Activated CD8-positive, alpha-beta memory T cell treated with anti-CD3 and anti-CD28 coated beads, Interleukin-2, amount 50 U/mL, for 1 hour (primary cell): ENCODE measurements at regions not wholly inside any gene's neighbourhood (a gene's known extent, or its start where the extent isn't known, plus 50 kb on each side); places are given as distances from the start of the nearest gene placed in this dataset.
"Not testable (repeated sequence)": the region's sequence is repeated elsewhere in the genome, so short reads cannot be mapped to it uniquely, and the experiment has no call there.

ENCODE experiments used
- DNase-seq: peaks from one replicate; pipeline ENCODE4 v3.0.0-alpha.2; 2020; ENCODE audit errors: extremely low read depth

DNA sequence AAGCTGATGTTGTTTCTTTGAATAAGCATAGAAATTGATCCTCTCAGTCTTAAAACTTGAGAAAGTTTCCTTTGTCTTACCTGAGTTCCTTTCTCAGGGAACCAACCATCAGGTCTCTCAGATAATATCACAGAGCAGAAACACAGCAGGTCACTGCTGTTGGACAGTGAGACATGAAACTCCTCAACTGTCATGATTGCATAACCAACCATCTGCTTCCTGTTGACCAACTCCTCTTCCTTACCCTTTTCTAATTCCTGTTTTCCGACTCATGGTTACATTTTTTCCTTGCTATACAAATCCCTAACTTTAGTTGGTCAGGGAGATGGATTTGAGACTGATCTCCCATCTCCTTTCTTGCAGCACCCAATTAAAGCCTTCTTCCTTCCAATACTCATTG is 845.3 kb downstream of the FAM181B start:
- no peak for DNase-seq

DNA sequence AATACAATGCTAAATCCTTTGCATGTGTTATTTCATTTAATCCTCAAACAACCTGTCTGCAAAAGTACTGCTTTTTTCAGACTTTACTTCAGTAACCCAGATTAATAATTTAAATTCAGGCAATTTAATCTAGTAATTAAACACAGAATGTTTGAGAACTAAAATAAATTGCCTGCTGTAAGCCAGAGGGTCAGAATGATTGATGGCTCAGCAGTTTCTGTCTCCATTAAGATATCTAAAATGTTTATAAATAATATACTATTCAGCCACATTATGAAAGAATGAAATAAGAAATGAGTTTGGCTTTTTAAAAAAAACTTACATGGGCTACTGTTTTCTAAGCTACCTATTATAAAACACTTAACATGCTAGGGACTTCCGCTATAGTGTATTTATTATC is 846.0 kb downstream of the FAM181B start:
- DNase-seq = no peak

DNA sequence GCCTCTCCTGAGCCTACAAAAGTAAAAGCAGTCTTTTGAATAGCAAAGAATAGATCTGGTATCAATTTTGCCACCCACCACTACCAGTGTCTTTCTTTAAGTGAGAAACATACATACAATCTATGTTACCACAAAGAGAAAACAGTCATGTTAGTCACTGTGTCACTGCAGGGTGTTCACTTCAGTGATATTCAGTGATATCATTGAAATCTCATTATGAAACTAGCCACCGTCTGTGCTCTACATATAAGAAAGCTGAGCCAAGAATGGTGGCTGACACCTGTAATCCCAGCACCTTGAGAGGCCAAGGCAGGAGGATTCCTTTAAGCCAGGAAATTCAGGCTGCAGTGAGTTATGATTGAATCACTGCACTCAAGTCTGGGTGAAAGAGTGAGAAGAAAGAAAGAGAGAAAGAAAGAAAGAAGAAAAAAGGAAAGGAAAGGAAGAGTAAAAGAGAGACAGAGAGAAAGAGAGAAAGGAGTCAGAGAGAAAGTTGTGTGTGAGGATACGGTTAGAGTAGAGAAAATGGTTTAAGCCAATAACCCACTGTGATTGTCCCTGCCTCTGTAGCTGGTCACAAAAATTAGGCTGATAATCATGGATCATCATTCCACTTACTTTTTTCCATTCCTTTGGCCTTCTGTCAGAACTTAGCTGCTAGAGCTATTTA is 847.1 kb downstream of the FAM181B start:
- DNase-seq = no peak

DNA sequence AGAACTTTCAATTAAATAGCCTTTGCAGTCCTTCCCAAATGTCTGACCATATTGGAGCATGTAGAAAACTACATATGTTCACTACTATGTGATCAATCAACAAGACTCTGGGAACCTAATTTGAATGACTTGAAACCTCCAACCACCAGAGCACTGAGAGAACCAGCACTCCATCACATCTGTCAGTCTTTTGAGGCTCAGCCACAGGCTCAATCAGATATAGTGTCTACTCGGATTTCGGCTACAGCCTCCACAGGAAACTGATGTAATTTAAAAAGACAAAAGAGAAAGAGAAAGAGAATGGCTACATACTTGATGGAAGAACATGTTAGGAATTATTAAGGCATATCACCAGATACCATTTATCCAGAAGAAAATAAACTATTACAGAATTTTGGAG is 859.0 kb downstream of the FAM181B start:
- no peak for DNase-seq

DNA sequence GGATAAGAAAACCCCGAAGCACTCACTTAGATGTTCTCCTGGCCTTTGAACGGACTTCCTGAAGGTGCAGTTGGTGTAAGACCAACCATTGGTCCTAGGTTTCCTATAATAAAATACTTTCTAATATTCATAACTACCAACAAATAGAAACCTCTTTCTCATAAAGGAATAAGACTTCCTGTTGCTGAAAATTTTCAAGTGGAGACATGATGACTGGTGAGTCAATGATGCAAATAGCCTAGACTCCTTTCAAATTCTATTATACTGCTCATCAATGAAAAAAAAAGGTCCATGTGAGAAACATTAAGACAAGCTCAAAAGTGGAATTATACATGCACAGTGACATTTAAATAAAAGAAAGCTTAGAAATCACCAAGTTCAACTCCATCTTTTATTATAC is 862.8 kb downstream of the FAM181B start:
- no peak for DNase-seq

DNA sequence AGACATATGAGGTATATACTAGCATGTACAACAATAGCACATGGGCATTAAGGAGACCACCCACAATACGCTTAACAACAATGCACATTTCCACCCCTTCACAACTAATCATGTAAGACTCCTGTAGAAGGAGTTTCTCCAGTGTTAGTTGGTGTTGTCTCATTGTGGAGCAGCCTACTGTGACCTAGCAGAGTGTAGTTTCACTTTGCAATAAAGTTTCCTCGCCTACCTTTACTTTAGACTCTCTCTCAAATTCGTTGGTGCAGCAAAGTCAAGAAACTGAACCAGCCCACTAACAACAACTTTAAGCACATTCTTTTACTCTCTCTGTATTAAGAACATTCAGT is 863.6 kb downstream of the FAM181B start:
- DNase-seq = no peak

DNA sequence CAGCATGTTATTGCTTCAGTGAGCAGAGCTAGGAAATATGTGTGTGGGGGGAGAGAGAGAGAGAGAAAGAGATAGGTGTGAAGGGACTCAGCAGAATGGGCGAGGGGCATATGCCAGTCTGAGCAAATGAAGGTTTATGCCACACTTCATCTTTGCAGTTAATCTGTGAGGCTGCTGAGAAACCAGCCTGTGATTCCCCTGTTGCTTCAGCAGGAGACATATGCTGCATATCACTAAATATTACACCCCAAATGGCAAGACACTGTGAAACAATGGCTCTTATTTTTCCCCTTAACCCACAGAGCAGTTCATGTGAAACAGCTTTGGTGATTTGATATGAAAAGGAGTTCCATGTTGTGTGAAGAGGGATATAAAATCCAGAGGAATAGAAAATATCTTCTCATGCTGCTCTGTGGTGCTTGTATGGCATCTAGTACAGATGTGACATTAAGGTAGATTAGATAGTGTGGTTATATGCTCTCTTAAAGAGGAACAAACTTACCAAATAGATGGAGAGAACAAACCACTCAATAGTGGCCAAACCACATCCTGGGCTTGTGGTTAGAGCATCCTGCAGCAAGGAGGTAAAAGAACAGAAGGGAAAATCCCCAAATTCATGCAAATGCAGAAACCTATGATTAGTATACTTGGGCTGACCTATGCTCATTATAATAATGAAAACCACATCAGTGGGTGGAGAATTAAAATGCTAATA is 864.2 kb downstream of the FAM181B start:
- DNase-seq = peak; percentile 43

DNA sequence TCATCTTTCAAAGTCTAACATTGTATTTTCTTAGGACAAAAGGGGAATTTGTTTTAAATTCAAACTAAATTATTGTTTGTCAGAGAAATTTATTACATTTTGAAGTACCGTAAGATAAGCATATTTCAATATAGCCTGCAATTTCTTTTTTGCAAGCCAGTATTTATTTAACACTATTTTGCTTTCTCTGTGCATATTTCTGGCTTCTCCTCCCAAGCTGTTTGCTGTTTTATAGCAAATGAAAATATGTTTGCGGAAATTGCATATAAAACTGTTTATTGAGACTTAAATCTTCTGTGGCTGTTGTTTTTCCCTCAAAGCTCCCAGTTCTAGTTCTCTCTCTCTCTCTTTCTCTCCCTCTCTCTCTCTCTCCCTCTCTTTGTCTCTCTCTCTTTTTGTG is 866.8 kb downstream of the FAM181B start:
- DNase-seq = no peak

DNA sequence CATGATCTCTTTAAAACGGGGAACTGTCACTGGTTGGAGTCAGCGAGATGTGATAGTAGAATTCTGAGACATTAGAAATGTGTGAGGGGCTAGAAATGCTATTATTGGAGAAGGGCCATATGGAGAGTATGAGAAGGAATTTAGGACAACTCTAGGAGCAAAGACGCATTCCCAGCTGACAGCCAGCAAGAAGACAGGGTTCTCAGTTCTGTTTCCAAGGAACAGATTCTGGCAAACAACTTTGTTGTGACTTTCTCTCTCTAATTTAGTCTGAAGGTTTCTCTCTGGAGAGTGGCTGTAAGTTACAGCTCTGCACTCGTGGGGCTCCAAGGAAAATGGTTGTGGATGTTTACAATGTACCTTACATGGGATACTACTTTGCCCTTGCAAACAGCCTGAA is 876.3 kb downstream of the FAM181B start:
- no peak for DNase-seq

DNA sequence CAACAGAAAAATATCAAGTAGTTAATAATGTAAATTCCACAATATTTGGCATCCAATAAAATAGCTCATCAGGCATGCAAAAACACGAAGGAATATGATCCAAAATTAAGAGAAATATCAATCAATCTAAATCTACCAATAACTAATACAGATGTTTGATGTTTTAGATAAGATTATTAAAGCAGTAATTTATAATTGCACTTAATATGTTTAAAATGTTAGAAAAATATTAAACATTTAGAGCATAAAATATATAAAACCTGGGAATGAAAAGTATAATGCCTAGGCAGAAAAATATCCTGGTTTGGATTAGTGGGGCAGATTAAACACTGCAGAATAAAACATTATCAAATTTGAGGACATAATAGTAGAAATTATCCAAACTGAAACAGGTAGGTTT is 879.9 kb downstream of the FAM181B start:
- DNase-seq = no peak

DNA sequence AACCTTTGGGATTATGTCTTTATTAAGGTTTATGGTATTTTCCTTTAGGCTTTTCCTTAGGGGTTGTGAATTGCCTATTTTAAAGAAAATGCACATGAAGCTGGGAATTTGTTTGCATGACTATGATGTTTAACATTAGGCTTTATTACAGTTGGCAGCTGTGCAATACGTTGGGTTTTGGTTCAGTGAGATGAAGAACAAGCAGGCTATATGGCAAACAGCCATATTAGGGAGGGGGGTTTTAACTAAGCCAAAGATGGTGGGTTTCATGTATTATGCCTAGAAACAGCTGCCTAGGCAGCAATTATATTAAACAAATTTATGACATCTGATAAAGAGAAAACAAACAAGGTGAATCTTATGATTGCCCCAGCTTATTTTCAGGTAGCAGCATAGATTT is 880.8 kb downstream of the FAM181B start:
- no peak for DNase-seq

DNA sequence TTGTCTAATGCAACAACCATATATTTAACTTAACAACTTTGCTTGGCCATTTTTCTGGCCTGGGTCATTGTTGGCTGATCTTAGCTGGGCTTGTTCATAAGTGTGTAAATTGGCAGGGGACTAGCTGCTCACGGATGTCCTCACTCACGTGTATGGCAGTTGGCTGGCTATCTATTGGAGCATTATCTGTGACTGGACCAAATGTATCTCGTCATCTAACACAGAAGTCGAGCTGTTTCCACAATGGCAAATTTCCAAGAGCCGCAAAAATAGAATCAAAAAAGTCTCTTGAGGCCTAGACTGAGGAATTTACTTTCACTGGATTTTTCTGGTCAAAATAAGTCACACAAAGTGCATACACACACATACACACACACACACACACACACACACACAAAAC is 893.3 kb downstream of the FAM181B start:
- DNase-seq = no peak

DNA sequence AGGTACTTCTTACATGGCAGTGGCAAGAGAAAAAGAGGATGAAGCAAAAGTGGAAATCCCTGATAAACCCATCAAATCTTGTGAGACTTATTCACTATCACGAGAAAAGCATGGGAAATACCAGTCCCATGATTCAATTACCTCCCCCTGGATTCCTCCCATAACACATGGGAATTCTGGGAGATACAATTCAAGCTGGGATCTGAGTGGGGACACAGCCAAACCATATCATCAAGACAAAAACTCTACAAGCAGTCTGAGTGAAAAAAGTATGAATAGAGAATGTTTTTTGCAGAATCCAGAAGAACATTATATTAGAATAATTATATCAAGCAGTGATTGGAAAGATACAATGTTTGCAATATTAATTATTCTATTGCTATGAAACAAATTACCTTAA is 893.7 kb downstream of the FAM181B start:
- no peak for DNase-seq

DNA sequence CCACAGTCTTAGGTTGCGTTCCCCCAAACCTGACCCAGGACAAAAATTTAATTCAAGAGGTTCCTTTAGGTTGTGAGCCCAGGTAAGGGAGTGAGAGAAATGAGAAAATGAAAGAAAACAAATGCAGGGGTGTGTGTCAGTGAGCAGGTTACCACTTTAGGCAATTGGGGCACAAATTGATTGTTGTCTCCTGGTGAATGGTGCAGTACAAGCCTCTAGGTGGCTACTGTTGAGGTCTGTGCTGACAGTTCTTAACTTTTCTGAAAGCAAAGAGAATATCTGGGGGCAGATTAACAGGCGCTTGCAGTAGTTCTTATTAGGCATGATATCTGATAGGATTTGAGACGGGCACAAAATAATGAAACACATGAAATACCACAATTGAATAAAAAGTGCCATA is 894.6 kb downstream of the FAM181B start:
- DNase-seq = no peak

DNA sequence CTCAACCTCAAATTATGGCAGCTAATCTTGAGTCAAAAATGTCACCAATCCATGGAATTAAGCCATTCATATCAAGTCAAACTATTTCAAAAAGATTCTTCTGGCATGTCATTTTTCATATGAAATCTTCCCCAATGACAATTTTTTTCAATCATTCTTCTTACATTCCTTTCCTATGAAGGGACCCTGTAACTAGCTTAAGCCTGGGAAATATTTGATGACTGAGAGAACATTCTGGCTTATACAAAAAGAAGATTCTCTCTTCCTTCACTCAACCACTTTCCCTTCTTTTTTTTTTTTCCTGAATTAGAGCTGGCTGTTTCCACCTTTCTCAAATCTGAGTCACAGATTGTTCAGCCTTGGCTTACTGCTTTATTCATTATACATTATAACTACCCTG is 903.7 kb downstream of the FAM181B start:
- DNase-seq = no peak

DNA sequence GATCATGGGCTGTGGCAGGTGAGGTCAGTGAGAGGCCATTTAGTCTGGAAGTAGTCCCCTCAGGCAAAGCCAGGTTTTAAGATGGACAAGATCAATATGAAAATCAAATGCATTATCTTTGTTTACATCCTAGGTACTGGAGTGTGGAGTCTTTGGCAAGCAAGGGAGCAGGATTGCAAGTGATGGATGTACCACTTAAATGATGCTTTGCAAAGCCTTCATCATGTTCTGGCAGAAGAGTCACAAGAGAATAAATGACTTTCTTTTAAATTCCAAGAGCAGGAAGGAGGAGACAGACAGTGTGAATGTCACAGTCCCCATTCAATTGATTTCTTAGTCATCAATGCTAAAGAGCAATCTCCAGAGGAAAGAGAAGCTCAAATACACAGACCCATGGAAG is 908.3 kb downstream of the FAM181B start:
- DNase-seq = no peak

DNA sequence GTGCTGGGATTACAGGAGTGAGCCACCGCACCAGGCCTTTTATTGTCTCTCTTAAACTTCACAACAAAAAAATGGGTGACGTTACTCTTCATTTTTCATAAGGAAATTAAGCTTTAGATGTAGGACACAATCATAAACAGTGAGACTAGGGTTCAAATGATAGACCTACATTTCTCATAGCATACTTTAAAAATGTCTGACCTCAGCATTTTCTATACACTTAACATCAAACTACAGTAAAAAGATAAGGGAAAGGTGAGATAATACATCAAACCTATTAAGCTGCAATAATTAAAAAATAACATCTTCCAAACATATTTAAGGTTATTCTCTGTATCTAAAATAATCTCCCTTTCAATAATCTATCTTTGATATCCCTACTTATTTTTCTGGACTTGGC is 914.2 kb downstream of the FAM181B start:
- DNase-seq = no peak

DNA sequence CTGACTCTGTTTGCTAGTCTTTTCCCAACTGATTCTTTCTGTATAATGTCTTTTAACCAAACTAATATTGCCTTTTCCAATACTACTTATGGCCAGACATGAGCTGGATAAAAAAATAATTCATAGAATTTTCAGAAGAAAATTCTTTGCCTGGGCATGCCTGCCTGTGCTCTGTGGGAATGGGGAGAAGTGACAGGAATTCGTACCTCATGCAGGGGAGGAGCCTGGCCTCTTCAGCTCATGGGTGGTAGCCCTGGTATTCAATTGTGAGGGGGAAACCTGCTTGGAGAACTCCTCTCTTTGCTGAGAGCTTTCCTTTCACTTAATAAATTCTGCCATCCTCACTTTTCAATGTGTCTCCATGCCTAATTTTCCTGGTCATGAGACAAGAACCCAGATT is 928.8 kb downstream of the FAM181B start:
- no peak for DNase-seq

DNA sequence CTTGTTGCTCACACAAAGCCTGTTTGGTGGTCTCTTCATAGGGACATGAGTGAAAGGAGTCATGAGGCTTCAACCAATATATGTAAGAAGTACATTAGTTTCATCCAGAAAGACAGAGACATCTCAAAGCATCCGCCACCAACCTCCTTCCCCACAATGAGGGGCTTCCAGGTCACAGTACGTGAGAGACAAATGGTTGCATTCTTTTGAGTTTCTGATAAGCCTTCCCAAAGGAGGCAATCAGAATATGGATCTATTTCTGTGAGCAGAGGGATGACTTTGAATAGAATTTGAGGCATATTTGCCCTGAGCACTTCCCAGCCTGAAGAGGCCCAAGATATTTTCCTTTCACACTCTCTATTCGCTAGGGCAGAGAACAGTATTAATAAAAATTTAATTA is 931.1 kb downstream of the FAM181B start:
- no peak for DNase-seq

DNA sequence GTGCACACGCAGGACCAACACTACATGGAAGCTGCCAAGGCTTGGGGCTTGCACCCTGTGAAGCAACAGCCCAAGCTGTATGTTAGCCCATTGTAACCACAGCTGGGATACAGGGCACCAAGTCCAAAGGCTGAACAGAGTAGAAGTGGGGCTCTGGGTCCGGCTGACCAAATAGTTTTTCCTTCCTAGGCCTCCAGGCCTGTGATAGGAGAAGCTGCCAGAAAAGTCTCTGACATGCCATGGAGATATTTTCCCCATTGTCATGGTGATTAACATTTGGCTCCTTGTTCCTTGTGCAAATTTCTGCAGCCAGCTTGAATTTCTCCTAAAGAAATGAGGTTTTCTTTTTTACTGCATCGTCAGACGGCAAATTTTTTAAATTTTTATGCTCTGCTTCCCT is 941.2 kb downstream of the FAM181B start:
- DNase-seq = no peak

DNA sequence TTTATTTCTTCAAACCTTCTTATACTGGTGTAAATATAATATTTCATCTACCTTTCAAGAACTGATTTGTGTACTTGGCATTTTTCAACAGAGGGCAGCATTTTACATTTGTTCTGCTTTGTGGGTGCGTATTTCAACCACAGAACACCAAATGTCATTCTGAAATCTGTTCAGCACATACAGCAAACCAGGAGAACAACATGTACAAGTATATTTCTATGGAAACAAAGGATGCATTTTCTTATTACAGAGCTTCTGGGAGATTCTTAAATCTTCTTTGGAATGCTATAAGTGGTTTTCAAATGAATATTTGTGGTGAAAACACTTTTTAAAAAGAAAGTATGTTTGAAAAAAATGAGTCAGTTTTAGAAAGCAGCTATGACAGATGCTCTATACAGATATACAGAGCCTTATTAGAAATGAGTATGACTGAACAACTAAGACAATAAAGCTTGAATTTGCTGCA is 946.0 kb downstream of the FAM181B start:
- DNase-seq = peak; percentile 0

DNA sequence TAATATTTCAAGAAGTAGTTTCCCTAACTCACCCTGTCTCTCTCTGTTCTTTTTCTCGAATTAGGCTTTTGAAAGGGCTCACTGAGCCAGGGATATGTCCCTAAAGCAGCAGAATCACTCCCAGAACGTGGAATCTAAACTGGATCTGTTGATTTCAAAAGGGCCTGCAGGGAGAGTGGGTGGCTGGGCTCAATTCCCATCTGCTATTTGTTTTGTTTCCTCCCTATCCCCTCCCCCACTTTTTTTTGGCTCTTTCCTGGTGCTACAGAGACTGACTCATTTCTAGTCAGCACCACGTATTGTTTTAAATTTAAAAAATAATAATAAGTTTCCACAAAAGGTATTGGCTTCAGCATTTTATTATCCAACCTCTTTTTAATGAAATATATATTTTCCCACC is 961.5 kb downstream of the FAM181B start:
- DNase-seq = no peak

DNA sequence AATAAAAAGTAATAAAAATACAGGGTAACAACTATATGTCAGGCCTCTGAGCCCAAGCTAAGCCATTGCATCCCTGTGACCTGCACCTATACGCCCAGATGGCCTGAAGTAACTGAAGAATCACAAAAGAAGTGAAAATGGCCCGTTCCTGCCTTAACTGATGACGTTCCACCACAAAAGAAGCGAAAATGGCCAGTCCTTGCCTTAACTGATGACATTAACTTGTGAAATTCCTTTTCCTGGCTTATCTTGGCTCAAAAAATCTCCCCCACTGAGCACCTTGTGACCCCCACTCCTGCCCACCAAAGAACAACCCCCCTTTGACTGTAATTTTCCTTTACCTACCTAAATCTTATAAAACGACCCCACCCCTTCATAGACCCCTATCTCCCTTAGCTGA is 963.8 kb downstream of the FAM181B start:
- DNase-seq = not testable (repeated sequence)
